OCI-LY1 (cell line): ENCODE measurements at regions not wholly inside any gene's neighbourhood (a gene's known extent, or its start where the extent isn't known, plus 50 kb on each side); places are given as distances from the start of the nearest gene placed in this dataset.

Experiments used
- H2AFZ ChIP-seq: fragments of 200-600 bp; sonication (generic), shearing (Covaris generic); 2 replicates; pipeline ENCODE4 v1.6.0; 2014; ENCODE audit warnings: antibody characterized with exemption, mild to moderate bottlenecking, low read length
- H3F3A ChIP-seq: fragments of 200-600 bp; sonication (generic), shearing (Covaris generic); 2 replicates; pipeline ENCODE4 v1.6.0; 2014; ENCODE audit warnings: mild to moderate bottlenecking, antibody characterized with exemption, low read length, moderate library complexity; ENCODE audit not compliant: insufficient read depth
- H3K27ac ChIP-seq: fragments of 200-600 bp; sonication (generic); 2 replicates; pipeline ENCODE4 v1.5.1; 2014; ENCODE audit warnings: low read length, mixed run types, mild to moderate bottlenecking, low read depth; ENCODE audit not compliant: poor library complexity, severe bottlenecking
- H3K27me3 ChIP-seq: fragments of 200-600 bp; sonication (generic); 2 replicates; pipeline ENCODE4 v1.6.0; 2014; ENCODE audit warnings: antibody characterized with exemption, mild to moderate bottlenecking, low read length, moderate library complexity; ENCODE audit not compliant: insufficient read depth
- H3K36me3 ChIP-seq: fragments of 200-600 bp; sonication (generic); 2 replicates; pipeline ENCODE4 v1.6.1; 2014; ENCODE audit warnings: mild to moderate bottlenecking, antibody characterized with exemption, low read length, moderate library complexity, mixed read lengths; ENCODE audit not compliant: insufficient read depth
- H3K4me1 ChIP-seq: fragments of 200-600 bp; sonication (generic); 2 replicates; pipeline ENCODE4 v1.5.1; 2014; ENCODE audit warnings: mild to moderate bottlenecking, low read length, moderate library complexity; ENCODE audit not compliant: insufficient read depth, severe bottlenecking
- H3K4me2 ChIP-seq: fragments of 200-600 bp; sonication (generic), shearing (Covaris generic); 2 replicates; pipeline ENCODE4 v1.6.1; 2014; ENCODE audit warnings: low read length
- H3K4me3 ChIP-seq: fragments of 200-600 bp; sonication (generic); 2 replicates; pipeline ENCODE4 v1.5.1; 2014; ENCODE audit warnings: low read length, low read depth, mild to moderate bottlenecking, mixed read lengths; ENCODE audit not compliant: poor library complexity, severe bottlenecking
- H3K79me2 ChIP-seq: fragments of 200-600 bp; shearing (Covaris generic); 2 replicates; pipeline ENCODE4 v1.6.1; 2016; ENCODE audit warnings: mixed run types, low read length, mixed read lengths; ENCODE audit not compliant: insufficient read depth
- H3K9ac ChIP-seq: fragments of 200-600 bp; sonication (generic), shearing (Covaris generic); 2 replicates; pipeline ENCODE4 v1.6.1; 2014; ENCODE audit warnings: mild to moderate bottlenecking, low read length, mixed read lengths
- H3K9me2 ChIP-seq: fragments of 200-600 bp; sonication (generic), shearing (Covaris generic); 2 replicates; pipeline ENCODE4 v1.6.1; 2014; ENCODE audit warnings: low read depth, mild to moderate bottlenecking, low read length, mixed read lengths
- H3K9me3 ChIP-seq: fragments of 200-600 bp; shearing (Covaris generic); 2 replicates; pipeline ENCODE4 v1.6.1; 2014; ENCODE audit warnings: low read length, mixed read lengths
- H4K20me1 ChIP-seq: fragments of 200-600 bp; sonication (generic), shearing (Covaris generic); 2 replicates; pipeline ENCODE4 v1.6.0; 2016; ENCODE audit warnings: mild to moderate bottlenecking, low read length; ENCODE audit not compliant: insufficient read depth
- EZH2 ChIP-seq: fragments of 200-600 bp; sonication (generic), shearing (Covaris generic); IDR thresholded peaks from 2 replicates; pipeline ENCODE4 v1.8.0; 2017; ENCODE audit warnings: borderline replicate concordance, mixed run types, mild to moderate bottlenecking, antibody characterized with exemption, low read length, moderate library complexity, mixed read lengths
- TF ChIP-seq, protein P1 (sequence below): fragments of 200-600 bp; sonication (generic), shearing (Covaris generic); IDR thresholded peaks from 2 replicates; pipeline ENCODE4 v1.5.1; 2017; ENCODE audit warnings: mild to moderate bottlenecking, antibody characterized with exemption, low read length, moderate library complexity, mixed read lengths

DNA sequence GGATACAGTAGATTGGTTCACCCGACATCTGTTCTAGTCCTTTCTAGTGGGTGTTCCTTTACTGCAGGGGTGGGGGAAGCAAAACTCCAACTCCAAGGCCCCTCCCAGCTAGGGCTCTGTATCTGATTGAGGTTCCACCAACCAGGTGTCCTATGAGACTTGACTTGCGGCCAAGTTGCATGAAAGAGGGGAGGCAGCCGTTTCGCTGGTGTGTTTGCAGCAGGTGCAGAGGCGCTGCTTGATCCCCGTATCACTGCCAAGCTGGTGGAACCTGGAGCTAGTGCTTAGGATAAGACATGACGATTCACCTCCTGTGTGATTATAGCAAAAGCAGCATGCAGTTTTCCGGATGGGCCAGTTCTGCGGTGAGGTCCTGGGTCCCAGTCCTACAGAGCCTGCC lies 338.2 kb downstream of the UQCRFS1 start:
- Histone ChIP-seq H3F3A (no peaks in the 10 kb centered on the region), H3K4me3 (no peak overlapping the region), H3K27ac (no peak overlapping the region), H3K9ac (no peak overlapping the region), H3K9me3 (no peaks in the 10 kb centered on the region), H3K79me2 (no peaks in the 10 kb centered on the region), H3K4me2 (no peak overlapping the region), H3K4me1 (no peaks in the 10 kb centered on the region), H3K36me3 (no peaks in the 10 kb centered on the region), H3K9me2 (no peaks in the 10 kb centered on the region), H4K20me1 (no peaks in the 10 kb centered on the region), H2AFZ (no peak overlapping the region), H3K27me3 (no peaks in the 10 kb centered on the region)
- TF ChIP-seq EZH2, result no peak

DNA sequence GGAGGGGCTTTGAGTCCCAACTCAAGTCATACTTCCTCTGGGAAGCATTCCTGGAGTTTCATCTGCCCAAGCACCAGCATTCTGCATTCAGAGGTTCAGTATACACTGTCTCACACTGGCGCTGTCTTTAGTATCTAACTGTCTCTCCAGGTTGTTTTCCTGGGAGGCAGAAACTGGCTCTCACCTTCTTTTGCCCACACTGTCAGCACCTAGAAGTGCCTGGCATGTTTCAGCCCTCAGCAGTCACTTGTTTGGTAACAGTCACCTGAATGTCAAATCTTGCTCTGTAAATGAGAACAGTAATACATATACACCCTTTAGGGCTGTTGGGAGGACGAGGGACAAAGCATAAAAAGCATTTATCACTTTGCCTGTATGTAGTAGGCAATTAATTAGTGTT lies 339.6 kb downstream of the UQCRFS1 start:
- TF ChIP-seq, protein P1, sequence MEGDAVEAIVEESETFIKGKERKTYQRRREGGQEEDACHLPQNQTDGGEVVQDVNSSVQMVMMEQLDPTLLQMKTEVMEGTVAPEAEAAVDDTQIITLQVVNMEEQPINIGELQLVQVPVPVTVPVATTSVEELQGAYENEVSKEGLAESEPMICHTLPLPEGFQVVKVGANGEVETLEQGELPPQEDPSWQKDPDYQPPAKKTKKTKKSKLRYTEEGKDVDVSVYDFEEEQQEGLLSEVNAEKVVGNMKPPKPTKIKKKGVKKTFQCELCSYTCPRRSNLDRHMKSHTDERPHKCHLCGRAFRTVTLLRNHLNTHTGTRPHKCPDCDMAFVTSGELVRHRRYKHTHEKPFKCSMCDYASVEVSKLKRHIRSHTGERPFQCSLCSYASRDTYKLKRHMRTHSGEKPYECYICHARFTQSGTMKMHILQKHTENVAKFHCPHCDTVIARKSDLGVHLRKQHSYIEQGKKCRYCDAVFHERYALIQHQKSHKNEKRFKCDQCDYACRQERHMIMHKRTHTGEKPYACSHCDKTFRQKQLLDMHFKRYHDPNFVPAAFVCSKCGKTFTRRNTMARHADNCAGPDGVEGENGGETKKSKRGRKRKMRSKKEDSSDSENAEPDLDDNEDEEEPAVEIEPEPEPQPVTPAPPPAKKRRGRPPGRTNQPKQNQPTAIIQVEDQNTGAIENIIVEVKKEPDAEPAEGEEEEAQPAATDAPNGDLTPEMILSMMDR, result no peak
- no peak for TF ChIP-seq EZH2
- no peaks in the 10 kb centered on the region for H3K9me3 ChIP-seq

DNA sequence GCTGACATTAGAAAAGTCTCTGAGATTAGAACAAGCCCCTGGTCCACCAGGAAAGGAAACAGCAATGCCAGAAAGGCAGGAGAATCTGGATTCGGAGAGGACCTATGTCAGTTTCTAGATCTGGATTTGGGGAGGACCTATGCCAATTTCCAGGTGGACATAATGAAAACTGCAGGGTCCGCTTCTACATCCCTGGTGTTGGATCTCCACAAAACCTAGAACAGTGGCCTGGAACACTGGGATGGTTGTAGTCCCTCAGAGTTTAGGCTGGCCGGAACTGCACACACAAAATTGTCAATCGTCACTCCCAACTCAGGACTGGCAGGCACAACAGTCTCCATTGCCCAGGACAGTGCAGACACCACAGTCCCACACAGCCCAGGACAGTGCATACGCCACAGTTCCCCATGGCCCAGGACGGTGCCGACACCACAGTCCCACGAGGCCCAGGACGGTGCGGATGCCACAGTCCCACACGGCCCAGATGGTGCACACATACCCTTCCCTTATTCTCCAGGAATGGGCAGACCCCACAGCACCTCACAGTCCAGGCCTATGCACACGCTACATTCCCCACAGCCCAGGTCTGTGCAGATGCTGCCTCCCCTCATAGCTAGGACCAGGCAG lies 341.7 kb downstream of the UQCRFS1 start:
- Histone ChIP-seq H3K27me3 (no peaks in the 10 kb centered on the region), H3K9ac (no peak overlapping the region), H2AFZ (no peak overlapping the region), H3K79me2 (no peaks in the 10 kb centered on the region), H3K4me1 (no peaks in the 10 kb centered on the region), H3F3A (no peaks in the 10 kb centered on the region), H3K36me3 (no peaks in the 10 kb centered on the region), H3K9me2 (no peaks in the 10 kb centered on the region), H3K4me3 (no peak overlapping the region), H3K9me3 (no peaks in the 10 kb centered on the region), H4K20me1 (no peaks in the 10 kb centered on the region), H3K27ac (no peak overlapping the region), H3K4me2 (no peak overlapping the region)
- TF ChIP-seq EZH2, result no peak
- TF ChIP-seq, protein P1, result no peak

More for the DNA sequence above, 339.6 kb downstream of the UQCRFS1 start:
- Histone ChIP-seq H3K4me1 (no peaks in the 10 kb centered on the region), H3K9ac (no peak overlapping the region), H3K79me2 (no peaks in the 10 kb centered on the region), H3K9me2 (no peaks in the 10 kb centered on the region), H3K4me3 (no peak overlapping the region), H3K27me3 (no peaks in the 10 kb centered on the region), H2AFZ (no peak overlapping the region), H3K36me3 (no peaks in the 10 kb centered on the region), H3K27ac (no peak overlapping the region), H3F3A (no peaks in the 10 kb centered on the region), H4K20me1 (no peaks in the 10 kb centered on the region), H3K4me2 (no peak overlapping the region)

DNA sequence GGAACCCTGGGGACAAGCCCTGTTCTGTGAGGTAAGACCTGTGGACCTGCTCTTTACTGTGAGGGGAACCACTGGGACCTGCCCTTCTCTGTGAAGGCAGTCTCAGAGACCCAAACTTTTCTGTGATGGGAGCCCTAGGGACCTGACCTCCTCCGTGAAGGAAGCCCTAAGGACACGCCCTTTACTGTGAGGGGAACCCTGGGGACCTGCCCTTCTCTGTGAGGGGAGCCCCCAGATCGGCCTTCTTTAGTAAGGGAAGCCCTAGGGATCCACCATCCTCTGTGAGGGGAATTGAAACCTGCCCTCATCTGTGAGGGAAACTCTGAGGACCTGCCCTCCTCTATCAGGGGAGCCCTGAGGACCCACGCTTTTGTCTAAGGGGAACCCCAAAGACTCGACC lies 343.5 kb downstream of the UQCRFS1 start:
- H3F3A ChIP-seq, result no peaks in the 10 kb centered on the region
- H3K79me2 ChIP-seq, result no peaks in the 10 kb centered on the region
- H2AFZ ChIP-seq, result no peak overlapping the region
- no peak overlapping the region for H3K9ac ChIP-seq
- no peak overlapping the region for H3K4me3 ChIP-seq
- H3K36me3 ChIP-seq, result no peaks in the 10 kb centered on the region
- TF ChIP-seq, protein P1, result no peak
- H4K20me1 ChIP-seq, result no peaks in the 10 kb centered on the region
- no peaks in the 10 kb centered on the region for H3K4me1 ChIP-seq
- H3K27me3 ChIP-seq, result no peaks in the 10 kb centered on the region
- H3K9me2 ChIP-seq, result no peaks in the 10 kb centered on the region
- no peak overlapping the region for H3K27ac ChIP-seq
- no peak overlapping the region for H3K4me2 ChIP-seq
- H3K9me3 ChIP-seq, result no peaks in the 10 kb centered on the region
